A673 (cell line): ENCODE measurements at regions not wholly inside any gene's neighbourhood (a gene's known extent, or its start where the extent isn't known, plus 50 kb on each side); places are given as distances from the start of the nearest gene placed in this dataset.

Experiments
- BruUV-seq: library from RNA; stranded (reverse); fragments of 400-500 nt; replicated peaks from 2 replicates; lab custom pipeline; 2021; lab: Mats Ljungman, UMichigan
- CTCF ChIA-PET: fragments of 300-600 bp; sonication (Branson Sonifier 250); formaldehyde crosslinking; loops from one replicate; lab custom pipeline; 2022; ENCODE audit warnings: antibody characterized with exemption; lab: Charles Lee
- POLR2A ChIA-PET: fragments of 300-600 bp; sonication (Branson Sonifier 250); formaldehyde crosslinking; loops from one replicate; lab custom pipeline; 2022; ENCODE audit warnings: antibody characterized with exemption; ENCODE audit not compliant: low non-redundant PET; lab: Charles Lee
- DNase-seq: peaks from one replicate; pipeline ENCODE4 v3.0.0-alpha.2; 2015; ENCODE audit warnings: low spot score
- H3K27ac ChIP-seq: fragments of 200-600 bp; sonication (generic); 2 replicates; pipeline ENCODE4 v1.5.1; 2016; ENCODE audit warnings: mixed run types, low read depth, mild to moderate bottlenecking, mixed read lengths, antibody characterized with exemption, low read length; ENCODE audit not compliant: poor library complexity, severe bottlenecking
- H3K27me3 ChIP-seq: fragments of 200-600 bp; sonication (generic); replicated peaks from 2 replicates; pipeline ENCODE4 v1.6.1; 2017; ENCODE audit warnings: mixed run types, low read depth, mild to moderate bottlenecking, mixed read lengths, antibody characterized with exemption, low read length; ENCODE audit not compliant: insufficient read depth, poor library complexity
- H3K36me3 ChIP-seq: fragments of 200-600 bp; sonication (generic); 2 replicates; pipeline ENCODE4 v1.6.1; 2016; ENCODE audit warnings: mixed run types, mild to moderate bottlenecking, mixed read lengths, antibody characterized with exemption, low read length; ENCODE audit not compliant: insufficient read depth, poor library complexity, severe bottlenecking
- H3K4me1 ChIP-seq: fragments of 200-600 bp; sonication (generic); 2 replicates; pipeline ENCODE4 v1.6.1; 2017; ENCODE audit warnings: mixed run types, mild to moderate bottlenecking, mixed read lengths, antibody characterized with exemption, low read length; ENCODE audit not compliant: insufficient read depth, poor library complexity, severe bottlenecking
- H3K4me3 ChIP-seq: fragments of 200-600 bp; sonication (generic); 2 replicates; pipeline ENCODE4 v1.5.1; 2016; ENCODE audit warnings: low read depth, mixed run types, mild to moderate bottlenecking, mixed read lengths, low read length; ENCODE audit not compliant: poor library complexity, severe bottlenecking
- H3K9me3 ChIP-seq: fragments of 200-600 bp; sonication (generic); 2 replicates; pipeline ENCODE4 v1.6.1; 2016; ENCODE audit warnings: mixed run types, low read depth, mild to moderate bottlenecking, mixed read lengths, antibody characterized with exemption, low read length; ENCODE audit not compliant: poor library complexity, severe bottlenecking
- EZH2 ChIP-seq: fragments of 200-600 bp; sonication (generic); IDR thresholded peaks from 2 replicates; pipeline ENCODE4 v1.6.1; 2017; ENCODE audit warnings: borderline replicate concordance, low read depth, mild to moderate bottlenecking, mixed read lengths, antibody characterized with exemption, low read length; ENCODE audit not compliant: poor library complexity, severe bottlenecking
- intact Hi-C: fragments of 100-400 bp; cut with micrococcal nuclease; formaldehyde crosslinking; loops from one replicate; pipeline ENCODE4 v1.10.0; 2022; ENCODE audit not compliant: unreplicated experiment
- TF ChIP-seq, protein P1 (sequence below): fragments of 300-800, 200-600 bp; sonication (generic); conservative IDR thresholded peaks from 2 replicates; pipeline ENCODE4 v1.5.1; 2017; ENCODE audit warnings: low read depth, mild to moderate bottlenecking, antibody characterized with exemption, low read length, moderate library complexity, mixed read lengths

DNA sequence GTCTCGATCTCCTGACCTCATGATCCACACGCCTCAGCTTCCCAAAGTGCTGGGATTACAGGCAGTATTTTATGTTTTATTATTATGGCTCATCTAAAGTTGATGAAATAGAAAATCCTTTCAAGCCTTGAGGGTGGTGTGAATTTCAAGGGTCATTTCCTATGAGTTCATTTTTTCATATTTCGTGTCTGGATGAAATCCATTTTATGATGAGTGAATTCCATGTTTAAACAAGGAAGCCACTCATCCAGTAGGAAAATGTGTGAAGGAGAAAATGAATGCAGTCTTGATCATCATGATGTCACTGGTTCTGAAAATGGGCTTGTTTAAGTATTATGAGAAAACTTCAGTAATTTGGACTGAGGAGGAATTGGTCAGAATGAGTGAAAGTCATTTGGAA, 74.6 kb upstream of the ZSWIM6 start:
- no peaks in the 10 kb centered on the region for H3K36me3 ChIP-seq
- no peak for TF ChIP-seq EZH2
- TF ChIP-seq, protein P1, sequence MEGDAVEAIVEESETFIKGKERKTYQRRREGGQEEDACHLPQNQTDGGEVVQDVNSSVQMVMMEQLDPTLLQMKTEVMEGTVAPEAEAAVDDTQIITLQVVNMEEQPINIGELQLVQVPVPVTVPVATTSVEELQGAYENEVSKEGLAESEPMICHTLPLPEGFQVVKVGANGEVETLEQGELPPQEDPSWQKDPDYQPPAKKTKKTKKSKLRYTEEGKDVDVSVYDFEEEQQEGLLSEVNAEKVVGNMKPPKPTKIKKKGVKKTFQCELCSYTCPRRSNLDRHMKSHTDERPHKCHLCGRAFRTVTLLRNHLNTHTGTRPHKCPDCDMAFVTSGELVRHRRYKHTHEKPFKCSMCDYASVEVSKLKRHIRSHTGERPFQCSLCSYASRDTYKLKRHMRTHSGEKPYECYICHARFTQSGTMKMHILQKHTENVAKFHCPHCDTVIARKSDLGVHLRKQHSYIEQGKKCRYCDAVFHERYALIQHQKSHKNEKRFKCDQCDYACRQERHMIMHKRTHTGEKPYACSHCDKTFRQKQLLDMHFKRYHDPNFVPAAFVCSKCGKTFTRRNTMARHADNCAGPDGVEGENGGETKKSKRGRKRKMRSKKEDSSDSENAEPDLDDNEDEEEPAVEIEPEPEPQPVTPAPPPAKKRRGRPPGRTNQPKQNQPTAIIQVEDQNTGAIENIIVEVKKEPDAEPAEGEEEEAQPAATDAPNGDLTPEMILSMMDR, result no peak
- CTCF ChIA-PET, result no interaction called here
- BruUV-seq, result no TSS peak
- no peaks in the 10 kb centered on the region for H3K27me3 ChIP-seq
- no peaks in the 10 kb centered on the region for H3K4me1 ChIP-seq
- no peak for DNase-seq
- no peak overlapping the region for H3K4me3 ChIP-seq
- POLR2A ChIA-PET, result no interaction called here
- H3K27ac ChIP-seq, result no peak overlapping the region
- no peaks in the 10 kb centered on the region for H3K9me3 ChIP-seq
- intact Hi-C loops, result no loop called here

DNA sequence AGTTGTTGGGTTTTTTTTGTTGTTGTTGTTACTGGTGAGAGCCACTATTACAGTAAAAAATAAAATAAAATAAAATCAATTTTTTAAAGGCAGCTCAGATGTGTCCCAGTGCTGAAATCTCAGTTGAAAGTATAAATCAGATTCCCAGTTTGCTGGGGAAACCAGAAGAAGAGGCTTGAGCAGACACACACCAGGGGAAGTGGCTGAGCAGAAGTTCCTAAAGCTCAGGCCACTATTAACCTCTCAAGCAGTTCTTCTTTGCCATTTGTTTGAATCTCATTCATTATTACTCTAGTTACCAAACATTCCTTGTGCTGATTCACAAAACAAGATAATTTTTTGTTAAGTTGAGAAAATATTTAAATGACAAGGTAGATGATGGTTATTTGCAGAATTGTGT, 70.9 kb upstream of the ZSWIM6 start:
- Histone ChIP-seq H3K27ac (no peak overlapping the region), H3K4me1 (no peaks in the 10 kb centered on the region), H3K36me3 (no peaks in the 10 kb centered on the region), H3K27me3 (no peaks in the 10 kb centered on the region), H3K4me3 (no peak overlapping the region), H3K9me3 (no peaks in the 10 kb centered on the region)
- ChIA-PET POLR2A (no interaction called here), CTCF (no interaction called here)
- DNase-seq, result no peak
- intact Hi-C loops, result no loop called here
- TF ChIP-seq, protein P1, result no peak
- TF ChIP-seq EZH2, result no peak
- no TSS peak for BruUV-seq

DNA sequence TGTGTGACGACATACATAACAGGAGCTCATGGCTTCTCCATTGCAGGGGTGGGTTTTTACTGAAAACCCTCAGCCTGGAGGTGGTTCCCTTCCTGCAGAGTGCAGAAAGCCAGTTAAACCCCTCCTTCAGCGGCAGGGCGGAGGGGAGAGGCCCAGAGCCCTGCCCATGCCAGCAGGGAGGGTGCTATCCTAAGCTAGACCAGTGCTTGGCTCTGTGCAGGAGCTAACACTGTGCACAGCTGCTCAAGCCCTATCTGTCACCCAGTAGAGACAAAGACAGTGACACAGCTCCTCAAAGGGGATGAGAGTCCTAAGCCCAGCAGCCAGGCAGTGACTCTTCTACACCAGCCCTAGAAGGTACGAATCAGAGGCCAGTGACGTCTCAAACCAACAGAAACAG, 70.0 kb upstream of the ZSWIM6 start:
- Histone ChIP-seq H3K27me3 (no peaks in the 10 kb centered on the region), H3K4me1 (no peaks in the 10 kb centered on the region), H3K27ac (no peak overlapping the region), H3K9me3 (no peaks in the 10 kb centered on the region), H3K4me3 (no peak overlapping the region), H3K36me3 (no peaks in the 10 kb centered on the region)
- no TSS peak for BruUV-seq
- intact Hi-C loops, result no loop called here
- no peak for DNase-seq
- TF ChIP-seq, protein P1, result no peak
- no peak for TF ChIP-seq EZH2
- CTCF ChIA-PET, result no interaction called here
- POLR2A ChIA-PET, result no interaction called here
